ENCODE measurements at regions not wholly inside any gene's neighbourhood (a gene's known extent, or its start where the extent isn't known, plus 50 kb on each side); places are given as distances from the start of the nearest gene placed in this dataset.

DNA sequence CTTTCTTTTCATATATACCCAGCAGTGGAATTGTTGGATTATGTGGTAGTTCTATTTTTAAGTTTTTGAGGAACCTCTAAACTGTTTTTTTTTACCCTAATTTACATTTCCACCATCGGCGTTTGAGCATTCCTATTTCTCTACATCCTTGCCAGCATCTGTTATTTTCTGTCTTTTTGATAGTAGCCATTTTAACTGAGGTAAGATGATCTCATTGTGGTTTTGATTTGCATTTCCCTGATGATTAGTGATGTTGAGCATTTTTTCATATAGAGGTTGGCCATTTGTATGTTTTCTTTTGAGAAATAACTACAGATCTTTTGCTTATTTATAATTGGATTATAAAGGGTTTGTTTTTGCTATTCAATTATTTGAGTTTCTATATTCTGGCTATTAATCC is 71.7 kb upstream of the TNC start:
- TF ChIP-seq, protein P1, sequence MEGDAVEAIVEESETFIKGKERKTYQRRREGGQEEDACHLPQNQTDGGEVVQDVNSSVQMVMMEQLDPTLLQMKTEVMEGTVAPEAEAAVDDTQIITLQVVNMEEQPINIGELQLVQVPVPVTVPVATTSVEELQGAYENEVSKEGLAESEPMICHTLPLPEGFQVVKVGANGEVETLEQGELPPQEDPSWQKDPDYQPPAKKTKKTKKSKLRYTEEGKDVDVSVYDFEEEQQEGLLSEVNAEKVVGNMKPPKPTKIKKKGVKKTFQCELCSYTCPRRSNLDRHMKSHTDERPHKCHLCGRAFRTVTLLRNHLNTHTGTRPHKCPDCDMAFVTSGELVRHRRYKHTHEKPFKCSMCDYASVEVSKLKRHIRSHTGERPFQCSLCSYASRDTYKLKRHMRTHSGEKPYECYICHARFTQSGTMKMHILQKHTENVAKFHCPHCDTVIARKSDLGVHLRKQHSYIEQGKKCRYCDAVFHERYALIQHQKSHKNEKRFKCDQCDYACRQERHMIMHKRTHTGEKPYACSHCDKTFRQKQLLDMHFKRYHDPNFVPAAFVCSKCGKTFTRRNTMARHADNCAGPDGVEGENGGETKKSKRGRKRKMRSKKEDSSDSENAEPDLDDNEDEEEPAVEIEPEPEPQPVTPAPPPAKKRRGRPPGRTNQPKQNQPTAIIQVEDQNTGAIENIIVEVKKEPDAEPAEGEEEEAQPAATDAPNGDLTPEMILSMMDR (IDR thresholded peaks at IDR 0.05; ENCODE audit: insufficient read depth, low read depth, low read length) = no peak
- Histone ChIP-seq H3K27me3 (ENCODE audit: control insufficient read depth, insufficient read depth, low read length) (no peaks in the 10 kb centered on the region), H3K36me3 (ENCODE audit: control insufficient read depth, insufficient read depth, low read length) (no peaks in the 10 kb centered on the region), H3K4me3 (ENCODE audit: low read depth, low read length) (no peak overlapping the region)
- CTCF ChIA-PET = no interaction called here
- no peak for DNase-seq (ENCODE audit: low read depth)
- POLR2A ChIA-PET = no interaction called here

DNA sequence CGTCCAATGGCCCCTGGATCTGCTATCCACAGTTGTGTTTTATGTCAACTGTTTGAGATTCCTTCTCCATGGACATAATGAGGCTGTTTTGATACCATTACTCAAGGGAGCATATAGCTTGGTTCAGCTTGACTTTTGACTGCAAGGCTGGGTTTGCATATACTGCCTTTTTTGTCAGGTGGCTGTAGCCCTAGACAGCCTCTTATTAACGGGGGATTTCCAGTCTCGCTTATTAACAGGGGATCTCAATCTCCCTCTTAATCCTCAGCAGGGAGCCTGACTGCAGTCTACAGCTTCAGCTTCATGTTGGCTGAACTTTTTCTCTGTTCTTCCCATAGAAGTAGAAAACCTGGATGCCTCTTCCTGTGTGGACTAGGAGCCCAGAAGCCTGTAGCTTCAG is 73.7 kb upstream of the TNC start:
- no peak for DNase-seq (ENCODE audit: low read depth)
- no peak overlapping the region for H3K4me3 ChIP-seq (ENCODE audit: low read depth, low read length)
- CTCF ChIA-PET = no interaction called here
- POLR2A ChIA-PET = no interaction called here
- H3K27me3 ChIP-seq (ENCODE audit: control insufficient read depth, insufficient read depth, low read length) = no peaks in the 10 kb centered on the region
- H3K36me3 ChIP-seq (ENCODE audit: control insufficient read depth, insufficient read depth, low read length) = no peaks in the 10 kb centered on the region
- TF ChIP-seq, protein P1 (IDR thresholded peaks at IDR 0.05; ENCODE audit: insufficient read depth, low read depth, low read length) = no peak

DNA sequence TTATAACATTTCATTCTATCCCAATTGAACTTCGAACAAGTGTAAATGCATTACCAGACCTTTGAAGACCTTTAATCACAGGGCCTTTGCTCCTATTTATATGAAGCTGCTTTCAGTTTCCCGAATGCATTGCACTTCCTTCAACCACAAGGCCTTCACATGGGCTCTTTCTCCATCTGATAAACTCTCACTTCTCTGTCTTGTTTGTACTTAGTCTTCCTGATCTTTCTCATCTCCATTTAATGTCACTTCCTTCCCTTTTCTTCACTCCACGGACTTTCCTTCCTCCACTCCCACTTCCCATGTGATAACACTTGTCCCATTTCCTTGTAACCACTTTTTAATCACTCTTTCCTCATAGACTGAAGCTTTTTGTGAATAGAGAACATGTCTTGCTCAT is 74.3 kb upstream of the TNC start:
- no peak for DNase-seq (ENCODE audit: low read depth)
- H3K27me3 ChIP-seq (ENCODE audit: control insufficient read depth, insufficient read depth, low read length) = no peaks in the 10 kb centered on the region
- TF ChIP-seq, protein P1 (IDR thresholded peaks at IDR 0.05; ENCODE audit: insufficient read depth, low read depth, low read length) = no peak
- no peaks in the 10 kb centered on the region for H3K36me3 ChIP-seq (ENCODE audit: control insufficient read depth, insufficient read depth, low read length)
- no peak overlapping the region for H3K4me3 ChIP-seq (ENCODE audit: low read depth, low read length)
- CTCF ChIA-PET = no interaction called here
- POLR2A ChIA-PET = no interaction called here

DNA sequence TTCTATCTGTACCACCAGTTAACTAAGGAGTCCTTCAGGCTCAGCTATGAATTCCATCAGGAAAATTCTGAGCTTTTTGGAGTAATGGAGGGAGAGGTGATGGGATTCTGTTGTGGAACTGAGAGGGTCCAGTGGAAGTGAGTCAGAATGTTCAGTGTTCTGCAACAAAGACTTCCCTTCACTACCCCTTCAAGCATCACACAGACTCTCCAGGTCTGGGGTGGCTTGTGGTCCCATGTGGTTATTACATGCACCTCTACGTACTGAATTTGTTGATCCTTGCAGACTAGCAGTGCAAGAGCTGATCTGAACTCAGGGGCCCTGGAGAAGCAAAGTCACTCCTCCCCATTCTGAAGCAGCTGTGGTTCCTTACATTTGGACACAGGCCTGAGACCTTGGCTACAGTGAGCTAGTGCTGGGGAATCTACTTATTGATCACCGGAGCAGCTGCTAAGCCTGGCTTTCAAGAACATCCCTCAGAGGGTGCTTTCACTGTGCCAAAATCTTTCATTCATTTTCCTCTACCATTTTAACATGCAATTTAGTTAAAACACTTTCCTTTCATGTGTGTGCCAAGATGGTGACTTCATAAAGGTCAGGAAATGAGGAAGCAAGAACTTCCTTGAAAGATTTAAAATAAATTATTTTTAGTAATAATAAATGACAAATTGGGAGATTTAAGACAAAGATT is 75.0 kb upstream of the TNC start:
- Histone ChIP-seq H3K4me3 (ENCODE audit: low read depth, low read length) (no peak overlapping the region), H3K36me3 (ENCODE audit: control insufficient read depth, insufficient read depth, low read length) (no peaks in the 10 kb centered on the region), H3K27me3 (ENCODE audit: control insufficient read depth, insufficient read depth, low read length) (no peaks in the 10 kb centered on the region)
- POLR2A ChIA-PET = no interaction called here
- TF ChIP-seq, protein P1 (IDR thresholded peaks at IDR 0.05; ENCODE audit: insufficient read depth, low read depth, low read length) = no peak
- CTCF ChIA-PET = no interaction called here
- DNase-seq (ENCODE audit: low read depth) = no peak

DNA sequence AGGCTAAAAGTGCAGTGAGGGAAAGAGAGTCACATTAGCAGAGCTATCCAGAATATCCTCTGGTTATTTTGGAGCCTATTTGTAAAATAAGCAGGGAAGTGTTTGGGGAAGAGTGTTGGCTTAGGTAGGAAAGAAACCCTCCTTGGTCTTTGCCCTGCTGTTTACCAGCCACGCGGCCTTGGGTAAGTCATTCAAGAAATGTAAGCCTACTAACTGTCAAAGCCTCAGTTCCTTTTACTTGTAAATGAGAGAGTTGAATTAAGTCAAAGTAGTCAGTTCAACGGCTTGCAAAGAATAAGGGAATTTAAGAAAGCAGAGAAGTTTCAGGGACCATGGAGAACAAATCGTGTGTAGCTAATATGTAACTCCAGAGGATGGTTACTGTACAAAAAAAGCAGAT is 75.8 kb upstream of the TNC start:
- TF ChIP-seq, protein P1 (IDR thresholded peaks at IDR 0.05; ENCODE audit: insufficient read depth, low read depth, low read length) = no peak
- Histone ChIP-seq H3K36me3 (ENCODE audit: control insufficient read depth, insufficient read depth, low read length) (no peaks in the 10 kb centered on the region), H3K27me3 (ENCODE audit: control insufficient read depth, insufficient read depth, low read length) (no peaks in the 10 kb centered on the region), H3K4me3 (ENCODE audit: low read depth, low read length) (no peak overlapping the region)
- ChIA-PET CTCF (interaction anchor here (1.0 kb wide), 2 partner anchors 21 to 35 kb away, joined by 3 read pairs; no protein-coding TSS in a partner anchor), POLR2A (no interaction called here)
- no peak for DNase-seq (ENCODE audit: low read depth)
